ENCODE measurements at regions not wholly inside any gene's neighbourhood (a gene's known extent, or its start where the extent isn't known, plus 50 kb on each side); places are given as distances from the start of the nearest gene placed in this dataset.

- no peak for TF ChIP-seq CTCF (IDR thresholded peaks at IDR 0.05; ENCODE audit: low read depth, low read length)
- no peak overlapping the region for H3K4me3 ChIP-seq (replicated peaks in 1 of 2; ENCODE audit: low read depth in 2 of 2, low read length in 2 of 2)
- DNase-seq (ENCODE audit: low read depth in 2 of 2), result no peak
Observed at GRCh38 chr1:232431326-232431725, 198.6 kb downstream of the SIPA1L2 start.

- no peak for TF ChIP-seq CTCF (IDR thresholded peaks at IDR 0.05; ENCODE audit: low read depth, low read length)
- H3K4me3 ChIP-seq (replicated peaks in 1 of 2; ENCODE audit: low read depth in 2 of 2, low read length in 2 of 2), result no peak overlapping the region
- DNase-seq (ENCODE audit: low read depth in 2 of 2), result no peak
Observed at GRCh38 chr1:232430467-232430866, 199.5 kb downstream of the SIPA1L2 start.

GRCh38 chr1:232428786-232429530, 201.0 kb downstream of the SIPA1L2 start:
- no peak for TF ChIP-seq CTCF (IDR thresholded peaks at IDR 0.05; ENCODE audit: low read depth, low read length)
- peak; percentile 28 to 61 for DNase-seq (ENCODE audit: low read depth in 2 of 2)
- H3K4me3 ChIP-seq (replicated peaks in 1 of 2; ENCODE audit: low read depth in 2 of 2, low read length in 2 of 2), result no peak overlapping the region

GRCh38 chr1:232428036-232428645, 201.8 kb downstream of the SIPA1L2 start:
- H3K4me3 ChIP-seq (replicated peaks in 1 of 2; ENCODE audit: low read depth in 2 of 2, low read length in 2 of 2), result no peak overlapping the region
- DNase-seq (ENCODE audit: low read depth in 2 of 2), result peak in 1 of 2 donors; percentile 44
- no peak for TF ChIP-seq CTCF (IDR thresholded peaks at IDR 0.05; ENCODE audit: low read depth, low read length)

- TF ChIP-seq CTCF (IDR thresholded peaks at IDR 0.05; ENCODE audit: low read depth, low read length), result no peak
- H3K4me3 ChIP-seq (replicated peaks in 1 of 2; ENCODE audit: low read depth in 2 of 2, low read length in 2 of 2), result no peak overlapping the region
- peak in 1 of 2 donors; percentile 21 for DNase-seq (ENCODE audit: low read depth in 2 of 2)
Observed at GRCh38 chr1:232426801-232427200, 203.1 kb downstream of the SIPA1L2 start.

- DNase-seq (ENCODE audit: low read depth in 2 of 2), result no peak
- no peak for TF ChIP-seq CTCF (IDR thresholded peaks at IDR 0.05; ENCODE audit: low read depth, low read length)
- no peak overlapping the region for H3K4me3 ChIP-seq (replicated peaks in 1 of 2; ENCODE audit: low read depth in 2 of 2, low read length in 2 of 2)
Observed at GRCh38 chr1:232425421-232425820, 204.5 kb downstream of the SIPA1L2 start.

Measured in cardiac fibroblast (primary cell).